GM12892 (cell line): ENCODE measurements at regions not wholly inside any gene's neighbourhood (a gene's known extent, or its start where the extent isn't known, plus 50 kb on each side); places are given as distances from the start of the nearest gene placed in this dataset.

ENCODE experiments used
- DNase-seq: peaks from one replicate; pipeline ENCODE4 v3.0.0; 2011; ENCODE audit not compliant: insufficient read length
- FAIRE-seq: peaks from 2 replicates; lab custom pipeline; 2011; peaks lifted over from hg19 to GRCh38; lab: Jason Lieb, UNC
- POLR2A ChIP-seq: IDR thresholded peaks from 2 replicates; pipeline ENCODE4 v1.6.1; 2011; ENCODE audit warnings: low read depth, low read length, control low read depth
- POLR2AphosphoS5 ChIP-seq: IDR thresholded peaks from 2 replicates; pipeline ENCODE4 v1.6.1; 2011; ENCODE audit warnings: low read depth, low read length, control low read depth
- TAF1 ChIP-seq: IDR thresholded peaks from 2 replicates; pipeline ENCODE4 v1.6.1; 2011; ENCODE audit warnings: low read depth, mild to moderate bottlenecking, control low read depth, low read length, borderline replicate concordance

DNA sequence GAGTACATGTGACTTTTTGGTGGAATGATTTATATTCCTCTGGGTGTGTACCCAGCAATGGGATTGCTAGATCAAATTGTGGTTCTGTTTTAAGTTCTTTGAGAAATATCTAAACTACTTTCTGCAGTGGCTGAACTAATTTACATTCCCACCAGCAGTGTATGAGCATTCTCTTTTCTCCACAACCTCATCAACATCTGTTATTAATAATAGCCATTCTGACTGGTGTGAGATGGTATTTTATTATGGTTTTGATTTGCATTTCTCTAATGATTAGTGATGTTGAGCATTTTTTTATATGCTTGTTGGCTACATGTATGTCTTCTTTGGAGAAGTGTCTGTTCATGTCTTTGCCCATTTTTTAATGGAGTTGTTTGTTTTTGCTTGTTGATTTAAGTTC lies 267.4 kb upstream of the NT5C1B start:
- DNase-seq, result no peak
- FAIRE-seq, result no peak
- no peak for TF ChIP-seq POLR2A
- no peak for TF ChIP-seq TAF1
- no peak for TF ChIP-seq POLR2AphosphoS5

- DNase-seq, result no peak
- FAIRE-seq, result no peak
- TF ChIP-seq POLR2AphosphoS5 (no peak), TAF1 (no peak), POLR2A (no peak)
These were observed 265.7 kb upstream of the NT5C1B start for GRCh38 chr2:18855027-18855426.

DNA sequence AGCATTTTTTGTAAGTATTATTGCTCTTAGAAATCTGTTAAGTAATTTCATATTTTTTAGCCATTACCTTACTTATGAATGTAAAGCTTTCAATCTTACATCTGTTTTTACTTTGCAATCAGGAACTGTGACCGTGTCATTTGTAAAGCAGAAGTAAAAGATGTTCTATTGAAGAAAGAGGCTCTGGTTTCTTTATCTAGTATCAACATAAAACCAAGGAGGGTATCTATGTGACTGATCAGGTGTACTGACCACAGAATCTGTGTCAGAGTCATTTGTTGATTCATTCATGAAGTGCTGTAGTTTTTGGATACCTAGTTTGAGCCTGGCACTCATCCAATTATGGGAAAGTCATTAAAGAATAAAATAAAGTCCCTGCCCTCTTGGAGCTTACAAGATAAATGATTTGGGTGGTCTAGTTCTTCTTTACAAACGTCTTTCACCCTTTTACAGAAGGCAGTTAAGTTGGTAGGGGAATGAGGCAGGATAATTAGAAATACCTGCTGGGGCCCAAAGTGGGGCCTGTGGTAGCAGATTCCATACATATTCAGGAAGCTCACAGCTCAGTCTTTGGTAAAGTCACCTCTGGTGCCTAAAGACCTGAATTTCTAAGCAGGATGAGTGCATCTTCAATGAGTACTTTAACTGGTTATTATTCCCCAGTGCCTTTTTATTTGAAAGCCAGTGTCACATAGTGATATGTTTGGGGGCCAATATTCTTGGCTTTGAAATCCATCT lies 260.6 kb upstream of the NT5C1B start:
- TF ChIP-seq POLR2AphosphoS5, result no peak
- no peak for TF ChIP-seq TAF1
- TF ChIP-seq POLR2A, result no peak
- FAIRE-seq (no peak), DNase-seq (no peak)

- TF ChIP-seq TAF1, result no peak
- TF ChIP-seq POLR2A, result no peak
- no peak for TF ChIP-seq POLR2AphosphoS5
- DNase-seq (no peak), FAIRE-seq (no peak)
These were observed 259.3 kb upstream of the NT5C1B start for GRCh38 chr2:18848646-18849045.

- TF ChIP-seq POLR2AphosphoS5, result no peak
- no peak for FAIRE-seq
- no peak for DNase-seq
These were observed 256.6 kb upstream of the NT5C1B start for GRCh38 chr2:18845854-18846445.

DNA sequence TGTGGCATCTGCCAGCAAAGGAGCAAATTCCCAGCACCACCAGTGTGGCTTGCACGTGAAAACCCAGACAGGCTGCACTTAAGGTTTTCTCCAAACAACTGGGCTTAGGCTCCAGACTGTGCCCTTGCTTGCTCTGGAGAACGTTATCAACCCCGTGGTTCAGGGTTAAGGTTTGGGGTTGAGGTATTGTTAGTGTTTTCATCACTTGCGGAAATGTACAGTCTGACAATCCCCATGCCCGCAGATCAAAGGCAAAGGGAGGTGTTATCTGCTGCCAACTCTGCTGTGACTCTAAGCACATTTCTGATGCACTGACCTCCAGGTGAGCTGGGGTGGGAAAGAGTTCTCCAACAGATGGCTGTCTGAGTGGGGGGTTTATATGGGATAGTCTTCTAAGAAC lies 253.5 kb upstream of the NT5C1B start:
- TF ChIP-seq POLR2A (no peak), POLR2AphosphoS5 (no peak), TAF1 (no peak)
- DNase-seq (no peak), FAIRE-seq (no peak)

- DNase-seq (no peak), FAIRE-seq (no peak)
- TF ChIP-seq TAF1 (no peak), POLR2AphosphoS5 (no peak), POLR2A (no peak)
These were observed 252.1 kb upstream of the NT5C1B start for GRCh38 chr2:18841248-18842150.

- TF ChIP-seq POLR2A (no peak), POLR2AphosphoS5 (no peak), TAF1 (no peak)
- FAIRE-seq (peak; percentile 38), DNase-seq (no peak)
These were observed 247.9 kb upstream of the NT5C1B start for GRCh38 chr2:18837240-18837639.

DNA sequence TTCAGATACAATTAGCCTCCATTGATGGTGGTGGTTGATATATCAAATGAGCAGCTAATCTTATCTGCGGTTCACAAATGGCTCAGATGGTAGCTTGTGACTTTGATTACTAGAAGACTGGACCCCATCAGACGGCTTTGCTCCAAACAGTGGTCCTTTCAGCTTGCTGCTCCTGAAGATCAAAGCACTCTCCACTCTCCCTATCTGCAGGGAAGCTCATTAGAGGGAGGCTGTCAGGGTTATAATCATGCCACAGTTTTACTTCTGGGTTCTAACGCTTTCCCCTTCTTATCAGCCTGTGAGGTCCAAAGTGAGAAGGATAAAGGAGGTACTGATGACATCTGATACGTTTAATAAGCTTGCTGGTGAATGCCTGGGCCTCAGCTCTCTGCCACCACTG lies 247.1 kb upstream of the NT5C1B start:
- DNase-seq, result no peak
- FAIRE-seq, result no peak

GRCh38 chr2:18835787-18836186 lies 246.4 kb upstream of the NT5C1B start:
- DNase-seq, result no peak
- no peak for FAIRE-seq
- TF ChIP-seq POLR2AphosphoS5 (no peak), TAF1 (no peak), POLR2A (no peak)

More for the DNA sequence above, 247.1 kb upstream of the NT5C1B start:
- TF ChIP-seq POLR2A, result no peak
- TF ChIP-seq TAF1, result no peak

DNA sequence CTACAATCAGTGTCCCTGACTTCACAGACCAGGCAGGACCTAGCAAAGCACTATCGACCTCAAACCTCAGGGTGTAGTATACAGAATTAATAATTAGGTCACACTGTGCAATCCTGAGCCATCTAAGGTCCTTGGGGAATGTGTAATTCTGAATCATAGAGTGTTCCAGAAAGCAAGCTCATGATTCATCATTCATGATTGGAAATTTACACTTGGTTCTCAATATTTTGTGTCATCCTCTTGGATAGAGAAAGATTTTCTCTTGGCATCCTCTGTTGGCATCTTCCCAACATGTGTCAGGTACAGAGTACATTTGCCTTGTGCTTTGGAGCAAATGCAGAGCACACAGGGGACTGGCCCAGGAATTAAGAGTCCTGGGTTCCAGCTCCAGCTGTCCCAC lies 245.0 kb upstream of the NT5C1B start:
- TF ChIP-seq POLR2A (no peak), POLR2AphosphoS5 (no peak), TAF1 (no peak)
- DNase-seq (no peak), FAIRE-seq (no peak)
